Hepatocyte (in vitro differentiated cells): ENCODE measurements at regions not wholly inside any gene's neighbourhood (a gene's known extent, or its start where the extent isn't known, plus 50 kb on each side); places are given as distances from the start of the nearest gene placed in this dataset.

Experiments
- DNase-seq: peaks from one replicate; pipeline ENCODE4 v3.0.0-alpha.2; 2016; ENCODE audit warnings: low spot score
- H2AFZ ChIP-seq: fragments of 200-600 bp; sonication (generic); 2 replicates; pipeline ENCODE4 v1.6.0; 2016; ENCODE audit warnings: antibody characterized with exemption, mild to moderate bottlenecking
- H3K27ac ChIP-seq: fragments of 200-600 bp; sonication (generic); 2 replicates; pipeline ENCODE4 v1.5.1; 2016; ENCODE audit warnings: mild to moderate bottlenecking
- H3K27me3 ChIP-seq: fragments of 200-600 bp; sonication (generic); 2 replicates; pipeline ENCODE4 v1.6.1; 2016
- H3K36me3 ChIP-seq: fragments of 200-600 bp; sonication (generic); replicated peaks from 2 replicates; pipeline ENCODE4 v1.5.1; 2016; ENCODE audit warnings: low read depth; ENCODE audit not compliant: insufficient read depth
- H3K4me1 ChIP-seq: fragments of 200-600 bp; sonication (generic); 2 replicates; pipeline ENCODE4 v1.5.1; 2016; ENCODE audit warnings: mild to moderate bottlenecking, moderate library complexity; ENCODE audit not compliant: insufficient read depth
- H3K4me2 ChIP-seq: fragments of 200-600 bp; sonication (generic); 2 replicates; pipeline ENCODE4 v1.6.0; 2016
- H3K4me3 ChIP-seq: fragments of 200-600 bp; sonication (generic); 2 replicates; pipeline ENCODE4 v1.5.1; 2016; ENCODE audit warnings: mild to moderate bottlenecking
- H3K79me2 ChIP-seq: fragments of 200-600 bp; sonication (generic); 2 replicates; pipeline ENCODE4 v1.6.0; 2017; ENCODE audit warnings: mild to moderate bottlenecking
- H3K9me2 ChIP-seq: fragments of 200-600 bp; sonication (generic); replicated peaks from 2 replicates; pipeline ENCODE4 v1.6.0; 2017; ENCODE audit warnings: mild to moderate bottlenecking; ENCODE audit not compliant: insufficient read depth
- H3K9me3 ChIP-seq: fragments of 200-600 bp; sonication (generic); 2 replicates; pipeline ENCODE4 v1.5.1; 2016; ENCODE audit warnings: low read depth, mild to moderate bottlenecking
- H4K20me1 ChIP-seq: fragments of 200-600 bp; sonication (generic); 2 replicates; pipeline ENCODE4 v1.6.0; 2016; ENCODE audit warnings: mild to moderate bottlenecking; ENCODE audit not compliant: insufficient read depth, poor library complexity, severe bottlenecking
- EZH2 ChIP-seq: fragments of 200-600 bp; sonication (generic); IDR thresholded peaks from 2 replicates; pipeline ENCODE4 v1.6.1; 2016; ENCODE audit warnings: antibody characterized with exemption, mild to moderate bottlenecking, borderline replicate concordance
- EZH2phosphoT487 ChIP-seq: fragments of 200-600 bp; sonication (generic); IDR thresholded peaks from one replicate; pipeline ENCODE4 v1.6.1; 2018; ENCODE audit warnings: antibody characterized with exemption, mild to moderate bottlenecking, low read depth, moderate library complexity; ENCODE audit not compliant: unreplicated experiment, severe bottlenecking
- WGBS: methylation state at CpG from one replicate; pipeline ENCODE4 v1.1.6; 2016; ENCODE audit warnings: low lambda C conversion rate; ENCODE audit errors: missing lambda C conversion rate; 5-methylcytosine and 5-hydroxymethylcytosine counted together
- TF ChIP-seq, protein P1 (sequence below): fragments of 200-600 bp; sonication (generic); IDR thresholded peaks from 2 replicates; pipeline ENCODE4 v1.5.1; 2016; ENCODE audit warnings: antibody characterized with exemption, mild to moderate bottlenecking; ENCODE audit not compliant: poor library complexity

DNA sequence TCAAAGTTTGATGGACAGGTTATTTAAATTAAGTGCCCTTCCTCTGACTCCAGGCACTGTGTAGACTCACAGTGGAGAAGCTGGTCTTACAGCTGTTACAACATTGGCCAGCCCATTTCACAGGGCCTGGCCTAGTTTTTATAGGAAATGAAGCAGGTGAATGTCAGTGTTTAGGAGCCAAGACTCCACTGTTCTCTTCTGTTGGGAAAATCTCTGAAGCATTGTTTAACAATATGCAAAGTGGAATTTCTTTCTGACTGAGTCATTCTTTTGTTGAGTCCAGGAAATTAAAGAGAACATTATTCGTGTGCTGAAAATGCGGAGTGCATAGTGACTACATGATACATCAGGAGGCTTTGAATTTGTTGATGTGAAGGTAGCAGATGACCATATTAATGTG, 64.7 kb downstream of the ARRDC4 start:
- H3K9me2 ChIP-seq: no peaks in the 10 kb centered on the region
- no peaks in the 10 kb centered on the region for H3K79me2 ChIP-seq
- H3K9me3 ChIP-seq: no peaks in the 10 kb centered on the region
- H3K27ac ChIP-seq: no peak overlapping the region
- TF ChIP-seq EZH2phosphoT487 (no peak), EZH2 (no peak)
- TF ChIP-seq, protein P1, sequence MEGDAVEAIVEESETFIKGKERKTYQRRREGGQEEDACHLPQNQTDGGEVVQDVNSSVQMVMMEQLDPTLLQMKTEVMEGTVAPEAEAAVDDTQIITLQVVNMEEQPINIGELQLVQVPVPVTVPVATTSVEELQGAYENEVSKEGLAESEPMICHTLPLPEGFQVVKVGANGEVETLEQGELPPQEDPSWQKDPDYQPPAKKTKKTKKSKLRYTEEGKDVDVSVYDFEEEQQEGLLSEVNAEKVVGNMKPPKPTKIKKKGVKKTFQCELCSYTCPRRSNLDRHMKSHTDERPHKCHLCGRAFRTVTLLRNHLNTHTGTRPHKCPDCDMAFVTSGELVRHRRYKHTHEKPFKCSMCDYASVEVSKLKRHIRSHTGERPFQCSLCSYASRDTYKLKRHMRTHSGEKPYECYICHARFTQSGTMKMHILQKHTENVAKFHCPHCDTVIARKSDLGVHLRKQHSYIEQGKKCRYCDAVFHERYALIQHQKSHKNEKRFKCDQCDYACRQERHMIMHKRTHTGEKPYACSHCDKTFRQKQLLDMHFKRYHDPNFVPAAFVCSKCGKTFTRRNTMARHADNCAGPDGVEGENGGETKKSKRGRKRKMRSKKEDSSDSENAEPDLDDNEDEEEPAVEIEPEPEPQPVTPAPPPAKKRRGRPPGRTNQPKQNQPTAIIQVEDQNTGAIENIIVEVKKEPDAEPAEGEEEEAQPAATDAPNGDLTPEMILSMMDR: no peak
- no peaks in the 10 kb centered on the region for H3K27me3 ChIP-seq
- no peak overlapping the region for H2AFZ ChIP-seq
- H3K4me3 ChIP-seq: no peak overlapping the region
- H3K4me2 ChIP-seq: no peak overlapping the region
- no peaks in the 10 kb centered on the region for H4K20me1 ChIP-seq
- 81% methylated on average over 2 of the region's 2 CpGs for WGBS
- no peaks in the 10 kb centered on the region for H3K36me3 ChIP-seq
- DNase-seq: no peak
- no peaks in the 10 kb centered on the region for H3K4me1 ChIP-seq

DNA sequence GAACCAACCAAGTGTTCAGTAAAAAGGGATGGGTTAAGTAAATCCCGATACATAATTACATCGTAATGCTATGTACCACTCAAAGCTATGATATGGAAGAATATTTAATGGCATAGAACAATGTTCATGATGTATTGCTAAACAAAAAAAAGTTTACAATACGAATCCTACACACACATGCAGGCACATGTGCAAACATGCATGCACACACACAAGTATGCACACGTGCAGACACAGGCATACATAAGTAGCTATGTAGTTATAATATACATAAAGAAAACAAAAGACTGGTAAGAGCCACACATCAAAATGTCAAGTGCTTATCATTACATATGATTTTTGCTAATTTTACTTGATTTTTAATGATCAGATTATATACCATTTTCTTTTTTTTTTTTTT, 74.2 kb downstream of the ARRDC4 start:
- H3K27me3 ChIP-seq: no peaks in the 10 kb centered on the region
- no peak overlapping the region for H3K4me3 ChIP-seq
- no peak overlapping the region for H3K4me2 ChIP-seq
- no peaks in the 10 kb centered on the region for H3K4me1 ChIP-seq
- no peak overlapping the region for H3K27ac ChIP-seq
- no peaks in the 10 kb centered on the region for H3K9me2 ChIP-seq
- no peaks in the 10 kb centered on the region for H3K36me3 ChIP-seq
- no peak for DNase-seq
- H3K9me3 ChIP-seq: no peaks in the 10 kb centered on the region
- TF ChIP-seq EZH2phosphoT487 (no peak), EZH2 (no peak)
- TF ChIP-seq, protein P1: no peak
- no peaks in the 10 kb centered on the region for H4K20me1 ChIP-seq
- WGBS: 84% methylated on average over 4 of the region's 4 CpGs
- H2AFZ ChIP-seq: no peak overlapping the region
- H3K79me2 ChIP-seq: no peaks in the 10 kb centered on the region

DNA sequence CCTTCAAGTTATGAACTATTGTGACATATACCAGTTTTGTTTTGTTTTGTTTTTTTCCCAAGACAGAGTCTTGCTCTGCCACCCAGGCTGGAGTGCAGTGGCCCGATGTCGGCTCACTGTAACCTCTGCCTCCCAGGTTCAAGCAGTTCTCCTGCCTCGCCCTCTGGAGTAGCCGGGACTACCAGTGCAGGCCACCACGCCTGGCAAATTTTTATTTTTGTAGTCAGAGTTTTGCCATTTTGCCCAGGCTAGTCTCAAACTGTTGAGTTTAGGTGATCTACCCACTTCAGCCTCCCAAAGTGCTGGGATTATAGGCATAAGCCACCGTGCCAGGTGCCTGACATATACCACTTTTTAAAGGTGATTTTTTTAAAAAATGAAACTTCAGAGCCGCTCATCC, 74.6 kb downstream of the ARRDC4 start:
- Histone ChIP-seq H3K4me2 (no peak overlapping the region), H4K20me1 (no peaks in the 10 kb centered on the region), H3K27ac (no peak overlapping the region), H3K4me1 (no peaks in the 10 kb centered on the region), H3K4me3 (no peak overlapping the region), H3K27me3 (no peaks in the 10 kb centered on the region), H3K79me2 (no peaks in the 10 kb centered on the region), H3K9me3 (no peaks in the 10 kb centered on the region), H3K36me3 (no peaks in the 10 kb centered on the region), H3K9me2 (no peaks in the 10 kb centered on the region), H2AFZ (no peak overlapping the region)
- whole genome bisulfite sequencing: 90% methylated on average over 7 of the region's 7 CpGs
- TF ChIP-seq EZH2 (no peak), EZH2phosphoT487 (no peak)
- TF ChIP-seq, protein P1: no peak
- no peak for DNase-seq

- TF ChIP-seq EZH2phosphoT487 (no peak), EZH2 (no peak)
- TF ChIP-seq, protein P1: no peak
- no peaks in the 10 kb centered on the region for H3K27me3 ChIP-seq
- H3K9me3 ChIP-seq: no peaks in the 10 kb centered on the region
- no peaks in the 10 kb centered on the region for H3K79me2 ChIP-seq
- H3K36me3 ChIP-seq: no peaks in the 10 kb centered on the region
- no peaks in the 10 kb centered on the region for H3K9me2 ChIP-seq
- H3K27ac ChIP-seq: no peak overlapping the region
- no peak overlapping the region for H3K4me2 ChIP-seq
- H3K4me1 ChIP-seq: no peaks in the 10 kb centered on the region
- H2AFZ ChIP-seq: no peak overlapping the region
- 64% methylated on average over 2 of the region's 2 CpGs for WGBS
- no peaks in the 10 kb centered on the region for H4K20me1 ChIP-seq
- H3K4me3 ChIP-seq: no peak overlapping the region
- DNase-seq: peak; percentile 9
Observed at GRCh38 chr15:98035577-98036010, 75.1 kb downstream of the ARRDC4 start.
